NCI-H1930 (cell line): ENCODE measurements at regions not wholly inside any gene's neighbourhood (a gene's known extent, or its start where the extent isn't known, plus 50 kb on each side); places are given as distances from the start of the nearest gene placed in this dataset.

Experiments
- DNase-seq, 2 experiments: peaks; one replicate each; lab custom pipeline; 2025; lab: John Stamatoyannopoulos, UW

- no peak for DNase-seq
Measured at GRCh38 chr5:2801577-2802525, 50.4 kb upstream of the IRX2 start.
